SH-SY5Y (cell line): ENCODE measurements at regions not wholly inside any gene's neighbourhood (a gene's known extent, or its start where the extent isn't known, plus 50 kb on each side); places are given as distances from the start of the nearest gene placed in this dataset.

Experiments used
- GATA2 ChIP-seq: IDR thresholded peaks from 2 replicates; pipeline ENCODE4 v1.6.1; 2011; ENCODE audit warnings: mild to moderate bottlenecking, low read depth, low read length
- GATA3 ChIP-seq: IDR thresholded peaks from 2 replicates; pipeline ENCODE4 v1.6.1; 2011; ENCODE audit warnings: low read depth, mild to moderate bottlenecking, low read length, moderate library complexity

GRCh38 chr6:67094431-67094946 lies 1387.5 kb upstream of the EYS start:
- TF ChIP-seq GATA2 (no peak), GATA3 (no peak)
